OCI-LY7 (cell line): ENCODE measurements at regions not wholly inside any gene's neighbourhood (a gene's known extent, or its start where the extent isn't known, plus 50 kb on each side); places are given as distances from the start of the nearest gene placed in this dataset.

Source experiments
- EZH2phosphoT487 ChIP-seq: fragments of 200-600 bp; sonication (generic); IDR thresholded peaks from 2 replicates; pipeline ENCODE4 v1.6.1; 2018; ENCODE audit warnings: low read depth, borderline replicate concordance, mild to moderate bottlenecking, mixed run types, antibody characterized with exemption, low read length, moderate library complexity, mixed read lengths
- TF ChIP-seq, protein P1 (sequence below): fragments of 200-600 bp; sonication (generic); conservative IDR thresholded peaks from 2 replicates; pipeline ENCODE4 v1.5.1; 2014; ENCODE audit warnings: mild to moderate bottlenecking, antibody characterized with exemption, low read length, moderate library complexity, mixed read lengths

DNA sequence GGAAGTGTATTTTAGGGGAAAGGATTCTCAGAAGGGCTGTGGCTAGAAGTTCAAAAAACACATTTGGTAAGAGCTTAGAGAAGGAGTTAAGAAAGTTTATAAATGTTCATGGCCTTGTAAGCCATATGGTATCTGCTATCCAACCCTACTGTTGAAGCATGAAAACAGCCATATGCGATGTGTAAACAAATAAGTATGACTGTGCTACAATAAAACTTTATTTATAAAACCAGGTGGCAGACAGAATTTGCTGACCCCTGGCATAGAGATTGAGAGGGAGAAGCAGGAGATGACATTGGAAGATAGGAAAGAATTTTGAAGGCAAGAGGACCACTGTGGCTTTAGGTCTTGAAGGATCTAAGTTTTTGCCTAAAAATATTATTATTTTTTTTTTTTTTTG lies 583.5 kb downstream of the DOK5 start:
- TF ChIP-seq, protein P1, sequence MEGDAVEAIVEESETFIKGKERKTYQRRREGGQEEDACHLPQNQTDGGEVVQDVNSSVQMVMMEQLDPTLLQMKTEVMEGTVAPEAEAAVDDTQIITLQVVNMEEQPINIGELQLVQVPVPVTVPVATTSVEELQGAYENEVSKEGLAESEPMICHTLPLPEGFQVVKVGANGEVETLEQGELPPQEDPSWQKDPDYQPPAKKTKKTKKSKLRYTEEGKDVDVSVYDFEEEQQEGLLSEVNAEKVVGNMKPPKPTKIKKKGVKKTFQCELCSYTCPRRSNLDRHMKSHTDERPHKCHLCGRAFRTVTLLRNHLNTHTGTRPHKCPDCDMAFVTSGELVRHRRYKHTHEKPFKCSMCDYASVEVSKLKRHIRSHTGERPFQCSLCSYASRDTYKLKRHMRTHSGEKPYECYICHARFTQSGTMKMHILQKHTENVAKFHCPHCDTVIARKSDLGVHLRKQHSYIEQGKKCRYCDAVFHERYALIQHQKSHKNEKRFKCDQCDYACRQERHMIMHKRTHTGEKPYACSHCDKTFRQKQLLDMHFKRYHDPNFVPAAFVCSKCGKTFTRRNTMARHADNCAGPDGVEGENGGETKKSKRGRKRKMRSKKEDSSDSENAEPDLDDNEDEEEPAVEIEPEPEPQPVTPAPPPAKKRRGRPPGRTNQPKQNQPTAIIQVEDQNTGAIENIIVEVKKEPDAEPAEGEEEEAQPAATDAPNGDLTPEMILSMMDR: no peak
- TF ChIP-seq EZH2phosphoT487: no peak
